Spinal cord (tissue), 9 donors: ENCODE measurements at regions not wholly inside any gene's neighbourhood (a gene's known extent, or its start where the extent isn't known, plus 50 kb on each side); places are given as distances from the start of the nearest gene placed in this dataset.
A peak's percentile ranks its signal among the peaks of the same experiment; 100 is the strongest.

ENCODE experiments used
- DNase-seq, 6 donors: peaks; one replicate each; pipeline versions ENCODE4 v3.0.0 to v3.0.0-alpha.2; 2013 to 2015; ENCODE audit warnings: low spot score in 6 of 6, low read depth in 4 of 6
- H3K27ac ChIP-seq: one replicate; pipeline ENCODE4 v1.5.1; 2013; ENCODE audit warnings: low read depth, low read length, control low read depth
- H3K27me3 ChIP-seq: one replicate; pipeline ENCODE4 v1.6.1; 2013; ENCODE audit warnings: low read length; ENCODE audit not compliant: control insufficient read depth, insufficient read depth
- H3K36me3 ChIP-seq: one replicate; pipeline ENCODE4 v1.6.1; 2013; ENCODE audit warnings: low read length; ENCODE audit not compliant: control insufficient read depth, insufficient read depth
- H3K4me1 ChIP-seq: one replicate; pipeline ENCODE4 v1.6.1; 2013; ENCODE audit warnings: low read length; ENCODE audit not compliant: control insufficient read depth, insufficient read depth
- H3K4me3 ChIP-seq: one replicate; pipeline ENCODE4 v1.5.1; 2013; ENCODE audit warnings: low read depth, low read length, control low read depth
- H3K9me3 ChIP-seq: one replicate; pipeline ENCODE4 v1.6.1; 2013; ENCODE audit warnings: low read length; ENCODE audit not compliant: control insufficient read depth, insufficient read depth
- WGBS: methylation state at CpG from one replicate; pipeline ENCODE4 v1.1.5; 2013; ENCODE audit warnings: missing lambda C conversion rate; ENCODE audit not compliant: insufficient coverage; 5-methylcytosine and 5-hydroxymethylcytosine counted together
- donor health status: healthy.

DNA sequence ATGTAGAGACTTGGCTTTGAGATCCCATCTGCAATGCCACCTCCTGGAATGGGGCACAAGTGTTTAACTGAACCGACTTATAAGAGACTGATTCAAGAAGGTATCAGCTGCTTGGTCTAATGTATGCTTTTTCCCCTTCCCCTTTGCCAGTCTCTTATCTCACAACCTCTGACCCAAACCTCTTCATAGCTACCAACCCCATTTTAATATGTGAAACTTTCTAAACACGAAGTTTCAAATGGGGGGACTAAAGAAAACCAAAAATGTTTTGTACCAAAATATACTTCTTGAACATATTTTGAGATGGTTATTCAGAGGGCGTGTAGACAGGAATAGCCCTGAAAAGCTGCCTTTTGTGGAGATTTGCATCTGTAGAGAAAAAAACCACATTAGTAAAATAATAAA is 73.1 kb downstream of the OXSM start:
- H3K9me3 ChIP-seq, result peaks cover 3% of the 10 kb centered on the region

DNA sequence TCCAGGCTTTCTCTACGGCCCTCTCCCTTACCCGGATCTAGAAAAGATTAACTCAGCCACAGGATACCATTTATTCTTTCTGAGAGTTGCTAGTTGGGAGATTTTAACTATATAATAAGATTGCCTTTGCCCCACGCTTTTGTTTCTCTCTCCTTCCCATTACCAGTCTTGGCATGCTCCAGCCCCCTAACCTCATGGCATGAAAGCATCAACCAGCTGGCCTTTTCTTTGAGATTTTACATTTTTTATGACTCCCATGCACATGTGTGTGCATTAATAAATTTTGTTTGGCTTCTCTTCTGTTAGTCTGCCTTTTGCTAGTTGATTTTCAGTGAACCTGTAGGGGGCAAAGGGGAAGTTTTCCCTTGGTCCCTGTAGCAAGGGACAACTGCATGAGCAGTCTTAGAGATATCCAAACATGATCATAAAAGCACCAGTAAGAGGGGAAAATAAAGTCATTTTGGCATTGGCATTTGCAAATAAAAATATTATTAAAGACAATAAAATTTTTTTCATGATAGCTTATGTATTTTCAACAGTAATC is 73.6 kb downstream of the OXSM start:
- DNase-seq, result peak in 2 of 6 donors; percentile 18
- WGBS, result no CpG with 5 or more reads among the region's 3 CpGs
- Histone ChIP-seq H3K36me3 (no peaks in the 10 kb centered on the region), H3K27me3 (no peaks in the 10 kb centered on the region), H3K27ac (no peak overlapping the region), H3K9me3 (peaks cover 3% of the 10 kb centered on the region), H3K4me1 (no peaks in the 10 kb centered on the region), H3K4me3 (no peak overlapping the region)

More for the DNA sequence above, 73.1 kb downstream of the OXSM start:
- DNase-seq, result no peak
- Histone ChIP-seq H3K27me3 (no peaks in the 10 kb centered on the region), H3K4me3 (no peak overlapping the region), H3K27ac (no peak overlapping the region), H3K36me3 (no peaks in the 10 kb centered on the region), H3K4me1 (no peaks in the 10 kb centered on the region)
- no CpG with 5 or more reads among the region's 3 CpGs for WGBS

- no peak for DNase-seq
- Histone ChIP-seq H3K27me3 (no peaks in the 10 kb centered on the region), H3K9me3 (no peaks in the 10 kb centered on the region), H3K36me3 (no peaks in the 10 kb centered on the region), H3K4me1 (no peaks in the 10 kb centered on the region), H3K27ac (no peak overlapping the region), H3K4me3 (no peak overlapping the region)
These were observed 80.6 kb downstream of the OXSM start for GRCh38 chr3:25870452-25870851.

GRCh38 chr3:25872200-25872877 is 82.4 kb downstream of the OXSM start:
- H3K4me1 ChIP-seq, result no peaks in the 10 kb centered on the region
- no peaks in the 10 kb centered on the region for H3K9me3 ChIP-seq
- H3K4me3 ChIP-seq, result no peak overlapping the region
- DNase-seq, result no peak
- no peak overlapping the region for H3K27ac ChIP-seq
- no peaks in the 10 kb centered on the region for H3K36me3 ChIP-seq
- H3K27me3 ChIP-seq, result no peaks in the 10 kb centered on the region
- WGBS, result no CpG with 5 or more reads among the region's 3 CpGs

- no peaks in the 10 kb centered on the region for H3K4me1 ChIP-seq
- H3K36me3 ChIP-seq, result no peaks in the 10 kb centered on the region
- H3K27ac ChIP-seq, result no peak overlapping the region
- H3K9me3 ChIP-seq, result no peaks in the 10 kb centered on the region
- no peaks in the 10 kb centered on the region for H3K27me3 ChIP-seq
- H3K4me3 ChIP-seq, result no peak overlapping the region
- DNase-seq, result no peak
- WGBS, result no CpG with 5 or more reads among the region's 1 CpG
These were observed 93.6 kb downstream of the OXSM start for GRCh38 chr3:25883492-25883891.

- WGBS, result no CpG with 5 or more reads among the region's 2 CpGs
- no peak overlapping the region for H3K27ac ChIP-seq
- H3K36me3 ChIP-seq, result no peaks in the 10 kb centered on the region
- no peak overlapping the region for H3K4me3 ChIP-seq
- H3K27me3 ChIP-seq, result no peaks in the 10 kb centered on the region
- no peak for DNase-seq
- no peaks in the 10 kb centered on the region for H3K9me3 ChIP-seq
- no peaks in the 10 kb centered on the region for H3K4me1 ChIP-seq
These were observed 95.1 kb downstream of the OXSM start for GRCh38 chr3:25884981-25885380.

DNA sequence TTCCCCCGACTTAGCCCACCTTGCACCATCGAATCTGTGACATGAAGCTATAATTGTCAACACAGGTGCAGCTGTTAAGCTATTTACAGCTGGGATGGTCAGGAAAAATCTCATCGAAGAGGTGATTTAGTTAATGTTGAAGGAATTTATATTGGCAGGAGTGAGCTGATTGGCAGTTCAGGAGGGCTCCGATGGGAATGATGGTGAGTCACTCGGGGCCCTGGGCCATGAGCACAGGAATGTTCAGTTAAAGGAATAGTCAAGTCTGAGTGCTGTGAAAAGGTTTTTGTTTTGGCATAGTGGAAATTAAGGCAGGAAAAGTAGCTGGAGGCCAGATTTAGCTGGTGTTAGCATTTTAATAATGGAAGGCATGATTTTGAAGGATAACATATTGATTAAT is 95.7 kb downstream of the OXSM start:
- Histone ChIP-seq H3K4me1 (no peaks in the 10 kb centered on the region), H3K4me3 (no peak overlapping the region), H3K27me3 (no peaks in the 10 kb centered on the region), H3K9me3 (no peaks in the 10 kb centered on the region), H3K36me3 (no peaks in the 10 kb centered on the region), H3K27ac (no peak overlapping the region)
- DNase-seq, result no peak
- WGBS, result 93% methylated on average over 5 of the region's 5 CpGs

DNA sequence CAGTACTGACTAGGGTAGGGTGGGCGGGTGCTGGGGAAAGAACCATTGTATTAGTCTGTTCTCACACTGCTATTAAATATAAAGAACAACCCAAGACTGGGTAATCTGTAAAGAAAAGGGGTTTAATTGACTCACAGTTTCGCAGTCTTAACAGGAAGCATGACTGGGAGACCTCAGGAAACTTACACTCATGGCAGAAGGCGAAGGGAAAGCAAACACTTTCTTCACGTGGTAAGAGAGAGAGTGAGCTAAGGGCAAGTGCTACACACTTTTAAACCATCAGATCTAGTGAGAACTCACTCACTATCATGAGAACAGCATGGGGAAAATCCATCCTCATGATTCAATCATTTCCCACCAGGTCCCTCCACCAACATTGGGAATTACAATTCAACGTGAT is 98.0 kb downstream of the OXSM start:
- H3K36me3 ChIP-seq, result no peaks in the 10 kb centered on the region
- H3K4me3 ChIP-seq, result no peak overlapping the region
- no peaks in the 10 kb centered on the region for H3K4me1 ChIP-seq
- H3K9me3 ChIP-seq, result no peaks in the 10 kb centered on the region
- no peak for DNase-seq
- H3K27me3 ChIP-seq, result no peaks in the 10 kb centered on the region
- WGBS, result 94% methylated on average over 2 of the region's 5 CpGs
- H3K27ac ChIP-seq, result no peak overlapping the region

- Histone ChIP-seq H3K4me3 (no peak overlapping the region), H3K36me3 (no peaks in the 10 kb centered on the region), H3K9me3 (no peaks in the 10 kb centered on the region), H3K4me1 (no peaks in the 10 kb centered on the region), H3K27ac (no peak overlapping the region), H3K27me3 (no peaks in the 10 kb centered on the region)
- no peak for DNase-seq
These were observed 99.1 kb downstream of the OXSM start for GRCh38 chr3:25888892-25889524.

GRCh38 chr3:25889525-25889917 is 99.6 kb downstream of the OXSM start:
- Histone ChIP-seq H3K9me3 (no peaks in the 10 kb centered on the region), H3K27me3 (no peaks in the 10 kb centered on the region), H3K27ac (no peak overlapping the region), H3K4me3 (no peak overlapping the region), H3K4me1 (no peaks in the 10 kb centered on the region), H3K36me3 (no peaks in the 10 kb centered on the region)
- no peak for DNase-seq
- WGBS, result 86% methylated on average over 2 of the region's 2 CpGs
